ENCODE measurements at regions not wholly inside any gene's neighbourhood (a gene's known extent, or its start where the extent isn't known, plus 50 kb on each side); places are given as distances from the start of the nearest gene placed in this dataset.

- no peak overlapping the region for H3K27ac ChIP-seq
- H3K4me3 ChIP-seq = no peak overlapping the region
- no peaks in the 10 kb centered on the region for H3K27me3 ChIP-seq
- no peaks in the 10 kb centered on the region for H3K9me3 ChIP-seq (replicated peaks in 1 of 3)
- 72 to 85% (median 80%) methylated on average over 4 of the region's 4 CpGs for WGBS, 4 donors
- H3K4me1 ChIP-seq (replicated peaks in 1 of 2) = no peaks in the 10 kb centered on the region
- H3K36me3 ChIP-seq (replicated peaks in 1 of 2) = no peaks in the 10 kb centered on the region
- intact Hi-C loops (cut with DNase I) = no loop called here
- TF ChIP-seq POLR2A (IDR thresholded peaks at IDR 0.05) = no peak
- TF ChIP-seq, protein P1, sequence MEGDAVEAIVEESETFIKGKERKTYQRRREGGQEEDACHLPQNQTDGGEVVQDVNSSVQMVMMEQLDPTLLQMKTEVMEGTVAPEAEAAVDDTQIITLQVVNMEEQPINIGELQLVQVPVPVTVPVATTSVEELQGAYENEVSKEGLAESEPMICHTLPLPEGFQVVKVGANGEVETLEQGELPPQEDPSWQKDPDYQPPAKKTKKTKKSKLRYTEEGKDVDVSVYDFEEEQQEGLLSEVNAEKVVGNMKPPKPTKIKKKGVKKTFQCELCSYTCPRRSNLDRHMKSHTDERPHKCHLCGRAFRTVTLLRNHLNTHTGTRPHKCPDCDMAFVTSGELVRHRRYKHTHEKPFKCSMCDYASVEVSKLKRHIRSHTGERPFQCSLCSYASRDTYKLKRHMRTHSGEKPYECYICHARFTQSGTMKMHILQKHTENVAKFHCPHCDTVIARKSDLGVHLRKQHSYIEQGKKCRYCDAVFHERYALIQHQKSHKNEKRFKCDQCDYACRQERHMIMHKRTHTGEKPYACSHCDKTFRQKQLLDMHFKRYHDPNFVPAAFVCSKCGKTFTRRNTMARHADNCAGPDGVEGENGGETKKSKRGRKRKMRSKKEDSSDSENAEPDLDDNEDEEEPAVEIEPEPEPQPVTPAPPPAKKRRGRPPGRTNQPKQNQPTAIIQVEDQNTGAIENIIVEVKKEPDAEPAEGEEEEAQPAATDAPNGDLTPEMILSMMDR (IDR thresholded peaks at IDR 0.05) = no peak
- DNase-seq = no peak
These were observed 636.2 kb upstream of the SPRY2 start for GRCh38 chr13:80977168-80977567.

DNA sequence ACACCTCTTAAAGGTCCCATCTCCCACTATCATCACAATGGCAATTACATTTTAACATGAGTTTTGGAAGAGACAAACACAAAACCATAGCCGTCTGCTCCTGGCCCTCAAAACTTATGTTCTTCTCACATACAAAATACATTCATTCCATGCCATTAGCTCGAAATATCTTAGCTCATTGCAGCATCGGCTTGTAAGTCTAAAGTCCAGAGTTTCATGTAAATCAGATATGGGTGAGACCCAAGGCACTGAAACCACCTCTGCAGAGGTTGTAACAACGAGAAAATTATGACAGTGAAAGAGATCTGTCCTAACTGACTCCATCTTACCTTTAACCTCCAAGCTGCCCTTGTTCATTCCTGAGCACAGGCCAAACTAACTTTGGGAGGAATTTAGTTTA, 635.0 kb upstream of the SPRY2 start:
- no peaks in the 10 kb centered on the region for H3K4me1 ChIP-seq (replicated peaks in 1 of 2)
- no peaks in the 10 kb centered on the region for H3K9me3 ChIP-seq (replicated peaks in 1 of 3)
- TF ChIP-seq, protein P1 (IDR thresholded peaks at IDR 0.05) = no peak
- no peak for TF ChIP-seq POLR2A (IDR thresholded peaks at IDR 0.05)
- no peak for DNase-seq
- intact Hi-C loops (cut with DNase I) = no loop called here
- H3K4me3 ChIP-seq = no peak overlapping the region
- H3K27me3 ChIP-seq = no peaks in the 10 kb centered on the region
- 75 to 89% (median 84%) methylated on average over 4 of the region's 4 CpGs for WGBS, 4 donors
- no peaks in the 10 kb centered on the region for H3K36me3 ChIP-seq (replicated peaks in 1 of 2)
- no peak overlapping the region for H3K27ac ChIP-seq

GRCh38 chr13:80973721-80974120, 632.8 kb upstream of the SPRY2 start:
- DNase-seq = no peak
- intact Hi-C loops (cut with DNase I) = no loop called here
- 81 to 95% (median 91%) methylated on average over 2 of the region's 2 CpGs for WGBS, 4 donors
- H3K36me3 ChIP-seq (replicated peaks in 1 of 2) = no peaks in the 10 kb centered on the region
- TF ChIP-seq POLR2A (IDR thresholded peaks at IDR 0.05) = no peak
- TF ChIP-seq, protein P1 (IDR thresholded peaks at IDR 0.05) = no peak
- no peaks in the 10 kb centered on the region for H3K27me3 ChIP-seq
- H3K4me1 ChIP-seq (replicated peaks in 1 of 2) = no peaks in the 10 kb centered on the region
- no peak overlapping the region for H3K4me3 ChIP-seq
- no peak overlapping the region for H3K27ac ChIP-seq
- no peaks in the 10 kb centered on the region for H3K9me3 ChIP-seq (replicated peaks in 1 of 3)

GRCh38 chr13:80972857-80973478, 632.0 kb upstream of the SPRY2 start:
- WGBS, 4 donors = 82 to 89% (median 83%) methylated on average over 2 of the region's 2 CpGs
- intact Hi-C loops (cut with DNase I) = no loop called here
- no peaks in the 10 kb centered on the region for H3K4me1 ChIP-seq (replicated peaks in 1 of 2)

More at GRCh38 chr13:80972857-80973478, 632.0 kb upstream of the SPRY2 start:
- Histone ChIP-seq H3K9me3 (replicated peaks in 1 of 3) (no peaks in the 10 kb centered on the region), H3K4me3 (no peak overlapping the region), H3K36me3 (replicated peaks in 1 of 2) (no peaks in the 10 kb centered on the region), H3K27ac (no peak overlapping the region), H3K27me3 (no peaks in the 10 kb centered on the region)
- DNase-seq = no peak
- no peak for TF ChIP-seq POLR2A (IDR thresholded peaks at IDR 0.05)
- TF ChIP-seq, protein P1 (IDR thresholded peaks at IDR 0.05) = no peak
